Cardiac fibroblast (primary cell): ENCODE measurements at regions not wholly inside any gene's neighbourhood (a gene's known extent, or its start where the extent isn't known, plus 50 kb on each side); places are given as distances from the start of the nearest gene placed in this dataset.

ENCODE experiments used
- DNase-seq, 2 donors: peaks; one replicate each; pipeline versions ENCODE4 v3.0.0 to v3.0.0-alpha.2; 2010; ENCODE audit warnings: low read depth in 2 of 2
- H3K4me3 ChIP-seq, 2 donors: replicated peaks in 1 of 2; 1 replicate in 1 of 2; 2 replicates in 1 of 2; pipeline ENCODE4 v1.5.1; 2011; ENCODE audit warnings: low read depth in 2 of 2, low read length in 2 of 2, mild to moderate bottlenecking in 2 of 2, moderate library complexity in 1 of 2
- TF ChIP-seq, protein P1 (sequence below): IDR thresholded peaks from one replicate; pipeline ENCODE4 v1.5.1; 2011; ENCODE audit warnings: low read depth, mild to moderate bottlenecking, low read length, inconsistent platforms

DNA sequence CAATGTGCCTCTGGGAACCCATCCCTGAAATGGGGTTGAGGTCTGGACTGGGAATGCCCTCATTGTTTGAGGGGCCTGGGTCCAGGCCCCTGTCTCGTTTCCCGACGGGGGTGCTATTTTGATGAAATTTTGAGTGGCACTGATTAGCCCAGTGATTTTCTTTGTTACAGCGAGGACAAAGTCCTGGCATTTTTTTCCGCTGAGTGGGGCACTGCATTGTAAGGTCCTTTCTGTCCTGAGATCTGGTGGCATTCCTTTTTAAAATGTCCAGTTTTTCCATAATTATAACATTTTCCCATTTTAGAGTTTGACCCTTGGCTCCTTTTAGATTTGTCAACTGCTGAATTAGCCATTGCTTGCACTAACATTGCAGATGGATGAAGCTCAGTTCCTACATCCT is 69.7 kb upstream of the INCENP start:
- DNase-seq, result no peak
- H3K4me3 ChIP-seq, result no peak overlapping the region
- TF ChIP-seq, protein P1, sequence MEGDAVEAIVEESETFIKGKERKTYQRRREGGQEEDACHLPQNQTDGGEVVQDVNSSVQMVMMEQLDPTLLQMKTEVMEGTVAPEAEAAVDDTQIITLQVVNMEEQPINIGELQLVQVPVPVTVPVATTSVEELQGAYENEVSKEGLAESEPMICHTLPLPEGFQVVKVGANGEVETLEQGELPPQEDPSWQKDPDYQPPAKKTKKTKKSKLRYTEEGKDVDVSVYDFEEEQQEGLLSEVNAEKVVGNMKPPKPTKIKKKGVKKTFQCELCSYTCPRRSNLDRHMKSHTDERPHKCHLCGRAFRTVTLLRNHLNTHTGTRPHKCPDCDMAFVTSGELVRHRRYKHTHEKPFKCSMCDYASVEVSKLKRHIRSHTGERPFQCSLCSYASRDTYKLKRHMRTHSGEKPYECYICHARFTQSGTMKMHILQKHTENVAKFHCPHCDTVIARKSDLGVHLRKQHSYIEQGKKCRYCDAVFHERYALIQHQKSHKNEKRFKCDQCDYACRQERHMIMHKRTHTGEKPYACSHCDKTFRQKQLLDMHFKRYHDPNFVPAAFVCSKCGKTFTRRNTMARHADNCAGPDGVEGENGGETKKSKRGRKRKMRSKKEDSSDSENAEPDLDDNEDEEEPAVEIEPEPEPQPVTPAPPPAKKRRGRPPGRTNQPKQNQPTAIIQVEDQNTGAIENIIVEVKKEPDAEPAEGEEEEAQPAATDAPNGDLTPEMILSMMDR, result no peak

DNA sequence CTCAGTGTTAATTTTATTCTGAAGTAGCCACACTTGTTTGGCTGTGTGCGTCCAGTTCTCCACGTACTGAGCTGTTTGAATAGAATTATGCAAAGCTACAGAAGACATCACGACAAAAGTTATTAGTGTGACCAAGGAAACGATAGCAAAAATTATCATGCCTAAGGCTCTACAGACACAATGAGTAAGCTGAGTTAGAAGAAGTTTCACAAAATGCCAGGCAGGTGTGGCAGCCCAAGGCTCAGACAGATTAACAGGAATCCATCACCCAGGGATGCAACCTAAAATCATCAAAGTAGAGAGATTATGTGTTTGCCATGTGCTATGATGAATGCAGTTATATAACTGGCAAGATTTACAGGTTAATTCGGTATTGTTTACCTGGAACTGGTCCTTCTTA is 73.1 kb upstream of the INCENP start:
- no peak overlapping the region for H3K4me3 ChIP-seq
- no peak for DNase-seq
- TF ChIP-seq, protein P1, result no peak

DNA sequence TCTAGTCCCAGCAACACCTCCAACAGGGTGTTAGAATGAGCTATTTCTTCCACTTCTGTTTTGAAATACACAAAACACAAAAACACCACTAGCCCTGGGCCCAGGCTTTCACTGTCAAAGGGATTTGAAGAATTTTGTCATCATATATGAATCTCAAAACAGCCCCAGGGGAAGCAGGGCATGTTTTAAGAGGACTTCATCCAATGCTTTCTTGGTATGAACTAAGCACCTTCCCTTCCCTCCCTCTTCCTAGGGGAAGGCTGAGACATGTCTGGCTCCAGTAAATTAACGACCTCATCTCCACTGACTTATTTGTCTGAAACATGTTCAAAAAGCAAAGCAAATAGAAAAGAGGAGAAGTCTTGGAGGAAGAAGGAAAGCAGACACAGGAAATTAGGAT is 75.7 kb upstream of the INCENP start:
- H3K4me3 ChIP-seq, result no peak overlapping the region
- peak; percentile 48 to 52 for DNase-seq
- TF ChIP-seq, protein P1, result no peak

DNA sequence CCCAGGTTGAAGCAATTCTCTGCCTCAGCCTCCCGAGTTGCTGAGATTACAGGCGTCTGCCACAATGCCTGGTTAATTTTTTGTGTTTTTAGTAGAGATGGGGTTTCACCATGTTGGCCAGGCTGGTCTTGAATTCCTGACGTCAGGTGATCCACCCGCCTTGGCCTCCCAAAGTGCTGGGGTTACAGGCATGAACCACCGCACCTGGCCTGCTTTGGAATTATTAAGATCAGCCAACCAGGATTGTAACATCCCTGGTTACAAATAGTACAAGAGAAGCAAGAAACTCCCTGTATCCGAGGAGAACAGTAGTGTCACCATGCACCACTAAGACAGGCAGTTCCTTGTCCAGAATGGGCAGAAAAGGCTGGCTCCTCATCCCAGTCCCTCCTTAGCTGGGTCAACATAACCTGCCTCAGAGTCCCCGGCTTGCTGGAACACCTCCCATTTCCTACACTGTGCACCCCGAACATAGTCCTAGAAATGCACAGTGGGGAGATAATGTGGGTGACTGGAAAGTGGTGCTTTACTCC is 77.2 kb upstream of the INCENP start:
- H3K4me3 ChIP-seq, result no peak overlapping the region
- DNase-seq, result no peak
- TF ChIP-seq, protein P1, result no peak

DNA sequence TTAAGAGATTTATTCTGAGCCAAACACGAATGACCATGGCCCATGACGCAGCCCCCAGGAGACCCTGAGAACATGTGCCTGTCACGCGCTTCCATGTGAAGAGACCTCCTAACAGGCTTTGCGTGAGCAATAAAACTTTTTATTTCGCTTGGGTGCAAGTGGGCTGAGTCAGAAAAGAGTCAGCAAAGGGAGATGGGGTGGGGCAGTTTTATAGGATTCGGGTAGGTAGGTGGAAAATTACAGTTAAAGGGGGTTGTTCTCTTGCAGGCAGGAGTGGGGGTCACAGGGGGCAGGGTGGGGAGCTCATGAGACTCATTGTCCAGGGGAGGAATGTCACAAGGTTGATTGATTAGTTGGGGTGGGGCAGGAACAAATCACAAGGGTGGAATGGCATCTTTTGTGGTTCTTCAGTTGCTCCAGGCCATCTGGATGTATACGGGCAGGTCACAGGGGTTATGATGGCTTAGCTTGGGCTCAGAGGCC is 77.2 kb upstream of the FTH1 start:
- TF ChIP-seq, protein P1, result no peak

DNA sequence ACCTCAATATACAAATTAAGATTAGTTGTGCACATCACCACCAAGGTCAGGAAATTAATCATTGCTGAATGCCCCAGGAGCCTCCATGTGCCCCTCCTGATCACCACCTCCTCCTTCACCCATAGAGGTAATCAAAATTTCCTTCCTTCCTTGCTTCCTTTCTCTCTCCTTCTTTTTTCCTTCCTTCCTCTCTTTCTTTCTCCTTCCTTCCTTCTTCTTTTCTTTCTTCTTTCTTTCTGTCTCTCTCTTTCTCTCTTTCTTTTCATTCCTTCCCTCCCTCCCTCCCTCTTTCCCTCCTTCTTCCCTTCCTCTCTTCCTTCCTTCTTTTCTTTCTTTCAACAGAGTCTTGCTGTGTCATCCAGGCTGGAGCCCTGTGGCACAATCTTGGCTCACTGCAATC is 67.9 kb upstream of the FTH1 start:
- DNase-seq, result no peak
- TF ChIP-seq, protein P1, result no peak

More for the DNA sequence above, 77.2 kb upstream of the FTH1 start:
- H3K4me3 ChIP-seq, result no peak overlapping the region
- DNase-seq, result no peak

DNA sequence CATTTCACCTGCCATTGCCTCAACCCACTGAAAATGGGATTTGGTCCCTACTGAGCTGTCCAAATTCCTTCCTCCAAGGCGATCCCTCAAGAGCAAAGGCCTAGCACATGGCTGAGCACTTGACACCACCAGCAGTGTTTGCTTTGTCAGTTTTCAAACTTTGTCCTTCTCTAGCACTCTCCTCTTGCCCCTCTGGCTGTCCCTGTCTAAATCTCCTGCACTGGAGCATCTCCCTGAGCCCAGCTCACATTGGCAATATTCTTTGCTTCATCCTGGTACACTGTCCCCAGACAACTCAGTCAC is 66.6 kb upstream of the FTH1 start:
- TF ChIP-seq, protein P1, result no peak
- no peak for DNase-seq

More for the DNA sequence above, 67.9 kb upstream of the FTH1 start:
- H3K4me3 ChIP-seq, result no peak overlapping the region

More for the DNA sequence above, 66.6 kb upstream of the FTH1 start:
- H3K4me3 ChIP-seq, result no peak overlapping the region
